GM13977 (cell line): ENCODE measurements at regions not wholly inside any gene's neighbourhood (a gene's known extent, or its start where the extent isn't known, plus 50 kb on each side); places are given as distances from the start of the nearest gene placed in this dataset.

ENCODE experiments used
- DNase-seq: peaks from one replicate; pipeline ENCODE4 v3.0.0; 2012; ENCODE audit warnings: low spot score
- in situ Hi-C: fragments of 300-500 bp; cut with MboI; formaldehyde crosslinking; loops from one replicate; pipeline ENCODE4 v1.12.0; 2022; ENCODE audit warnings: low sequenced_read_pairs, low pct_unique_long_range_greater_than_20kb, mixed read lengths, inconsistent platforms; ENCODE audit not compliant: unreplicated experiment
- TF ChIP-seq, protein P1 (sequence below): IDR thresholded peaks from 2 replicates; pipeline ENCODE4 v1.5.1; 2012; ENCODE audit warnings: mild to moderate bottlenecking, control low read depth; ENCODE audit not compliant: insufficient read depth; ENCODE audit errors: extremely low read depth, missing control alignments

GRCh38 chr4:125620066-125620860 is 305.5 kb downstream of the FAT4 start:
- no peak for DNase-seq
- in situ Hi-C loops, result no loop called here
- TF ChIP-seq, protein P1, sequence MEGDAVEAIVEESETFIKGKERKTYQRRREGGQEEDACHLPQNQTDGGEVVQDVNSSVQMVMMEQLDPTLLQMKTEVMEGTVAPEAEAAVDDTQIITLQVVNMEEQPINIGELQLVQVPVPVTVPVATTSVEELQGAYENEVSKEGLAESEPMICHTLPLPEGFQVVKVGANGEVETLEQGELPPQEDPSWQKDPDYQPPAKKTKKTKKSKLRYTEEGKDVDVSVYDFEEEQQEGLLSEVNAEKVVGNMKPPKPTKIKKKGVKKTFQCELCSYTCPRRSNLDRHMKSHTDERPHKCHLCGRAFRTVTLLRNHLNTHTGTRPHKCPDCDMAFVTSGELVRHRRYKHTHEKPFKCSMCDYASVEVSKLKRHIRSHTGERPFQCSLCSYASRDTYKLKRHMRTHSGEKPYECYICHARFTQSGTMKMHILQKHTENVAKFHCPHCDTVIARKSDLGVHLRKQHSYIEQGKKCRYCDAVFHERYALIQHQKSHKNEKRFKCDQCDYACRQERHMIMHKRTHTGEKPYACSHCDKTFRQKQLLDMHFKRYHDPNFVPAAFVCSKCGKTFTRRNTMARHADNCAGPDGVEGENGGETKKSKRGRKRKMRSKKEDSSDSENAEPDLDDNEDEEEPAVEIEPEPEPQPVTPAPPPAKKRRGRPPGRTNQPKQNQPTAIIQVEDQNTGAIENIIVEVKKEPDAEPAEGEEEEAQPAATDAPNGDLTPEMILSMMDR, result no peak

GRCh38 chr4:125624951-125625350 is 310.2 kb downstream of the FAT4 start:
- in situ Hi-C loops, result no loop called here
- TF ChIP-seq, protein P1, result no peak
- DNase-seq, result no peak

DNA sequence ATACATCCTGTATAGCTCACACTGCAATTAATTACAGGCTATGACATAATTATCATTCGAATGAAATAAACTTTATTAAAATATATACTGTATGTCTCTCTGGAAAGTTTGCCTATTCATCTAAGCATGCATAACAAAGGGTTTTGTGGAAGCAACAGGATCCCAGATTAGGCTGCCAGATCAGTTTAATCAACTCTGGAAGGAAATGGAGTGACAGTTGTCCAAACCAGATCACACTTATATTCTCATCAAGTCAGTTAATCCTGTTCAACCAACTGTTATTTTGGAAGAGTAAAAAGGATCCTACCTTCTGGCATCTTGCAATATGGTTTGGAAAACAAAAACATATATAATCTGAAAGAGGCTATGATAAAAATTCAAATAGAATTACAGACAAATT is 312.2 kb downstream of the FAT4 start:
- TF ChIP-seq, protein P1, result no peak
- in situ Hi-C loops, result no loop called here
- DNase-seq, result no peak

DNA sequence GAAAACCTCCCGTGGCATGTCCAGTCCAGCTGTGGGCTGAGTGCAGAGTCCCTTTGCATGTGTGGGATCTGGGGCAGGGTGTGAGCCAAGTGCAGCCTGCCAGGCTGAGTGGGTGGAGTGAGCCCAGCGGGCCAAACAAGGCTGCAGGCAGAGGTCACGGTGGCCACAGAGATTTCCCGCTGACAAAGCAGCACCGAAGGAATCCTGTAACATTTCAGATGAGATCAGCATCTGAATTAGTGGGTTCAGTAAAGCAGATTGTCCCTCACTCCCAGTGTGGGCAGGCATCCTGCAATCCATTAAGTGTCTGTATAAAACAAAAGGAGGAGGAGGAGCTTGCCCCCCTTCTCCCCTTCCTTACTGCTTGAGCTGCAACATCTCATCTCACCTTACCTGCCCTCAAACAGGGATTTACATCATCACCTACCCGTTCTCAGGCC is 324.4 kb downstream of the FAT4 start:
- in situ Hi-C loops, result no loop called here
- TF ChIP-seq, protein P1, result no peak
- DNase-seq, result no peak

DNA sequence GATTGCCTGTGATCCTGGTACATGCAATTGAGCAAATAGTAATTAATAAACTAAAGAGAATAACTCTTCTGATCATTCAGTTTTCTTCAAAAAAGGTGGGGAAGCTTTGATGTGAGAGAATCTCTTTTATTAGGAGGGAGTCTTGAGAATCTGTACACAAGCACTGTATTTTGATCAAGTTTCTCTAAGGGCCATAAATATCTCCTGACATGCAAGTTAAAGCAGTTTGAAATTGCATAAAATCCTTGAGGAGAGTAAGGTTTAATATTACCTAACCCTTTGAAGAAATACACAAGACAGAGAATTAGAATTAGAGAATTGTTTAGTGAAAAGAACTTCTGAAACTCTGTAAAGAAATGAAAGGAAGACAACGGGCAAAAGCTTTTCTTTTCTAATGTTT is 326.9 kb downstream of the FAT4 start:
- TF ChIP-seq, protein P1, result no peak
- DNase-seq, result no peak
- in situ Hi-C loops, result no loop called here

GRCh38 chr4:125642645-125643044 is 327.9 kb downstream of the FAT4 start:
- in situ Hi-C loops, result no loop called here
- DNase-seq, result no peak
- TF ChIP-seq, protein P1, result no peak

GRCh38 chr4:125649452-125649851 is 334.7 kb downstream of the FAT4 start:
- DNase-seq, result no peak
- in situ Hi-C loops, result no loop called here
- TF ChIP-seq, protein P1, result no peak
